ENCODE measurements at regions not wholly inside any gene's neighbourhood (a gene's known extent, or its start where the extent isn't known, plus 50 kb on each side); places are given as distances from the start of the nearest gene placed in this dataset.

- TF ChIP-seq MXI1 (IDR thresholded peaks at IDR 0.05; ENCODE audit: low read depth, low read length): no peak
- TF ChIP-seq FOXJ3 (CRISPR knock-in tag; IDR thresholded peaks at IDR 0.05): no peak
- TF ChIP-seq ELF1 (IDR thresholded peaks at IDR 0.05): no peak
- TF ChIP-seq RCOR1 (IDR thresholded peaks at IDR 0.05; ENCODE audit: low read length): no peak
- TF ChIP-seq CTCF (IDR thresholded peaks at IDR 0.05): no peak
- no peak for TF ChIP-seq TCF12 (IDR thresholded peaks at IDR 0.05)
- TF ChIP-seq POLR2AphosphoS5 (IDR thresholded peaks at IDR 0.05; ENCODE audit: low read depth, low read length): no peak
- no peak for TF ChIP-seq RXRA (IDR thresholded peaks at IDR 0.05; ENCODE audit: borderline replicate concordance, low read depth)
- TF ChIP-seq USF1 (IDR thresholded peaks at IDR 0.05; ENCODE audit: borderline replicate concordance, low read depth): no peak
- no peak for TF ChIP-seq FOXM1 (IDR thresholded peaks at IDR 0.05; ENCODE audit: low read depth)
- no peak for TF ChIP-seq MAX (IDR thresholded peaks at IDR 0.05; ENCODE audit: low read depth)
- TF ChIP-seq TAF1 (IDR thresholded peaks at IDR 0.05; ENCODE audit: borderline replicate concordance, low read depth, low read length): no peak
Observed at GRCh38 chr13:107713314-107713713, 502.0 kb downstream of the LIG4 start.
